NT2/D1 (cell line): ENCODE measurements at regions not wholly inside any gene's neighbourhood (a gene's known extent, or its start where the extent isn't known, plus 50 kb on each side); places are given as distances from the start of the nearest gene placed in this dataset.

Source experiments
- YY1 ChIP-seq: IDR thresholded peaks from 2 replicates; pipeline ENCODE4 v1.6.1; 2011; ENCODE audit not compliant: insufficient read length, insufficient read depth
- ZNF274 ChIP-seq: IDR thresholded peaks from 2 replicates; pipeline ENCODE4 v1.6.1; 2011; ENCODE audit warnings: mild to moderate bottlenecking, low read depth, low read length

GRCh38 chr4:157459785-157460184, 239.3 kb downstream of the GRIA2 start:
- TF ChIP-seq YY1 (no peak), ZNF274 (no peak)
